ENCODE measurements at regions not wholly inside any gene's neighbourhood (a gene's known extent, or its start where the extent isn't known, plus 50 kb on each side); places are given as distances from the start of the nearest gene placed in this dataset.

GRCh38 chr21:36532769-36533467 lies 53.0 kb upstream of the CLDN14 start:
- no peak overlapping the region for H3K27ac Mint-ChIP-seq
- no peak for DNase-seq (ENCODE audit: low spot score, unreplicated experiment)
- peaks cover 5% of the 10 kb centered on the region for H3K27me3 Mint-ChIP-seq
- H3K4me3 Mint-ChIP-seq (ENCODE audit: low read depth) = no peak overlapping the region
- H3K36me3 Mint-ChIP-seq (ENCODE audit: insufficient read depth) = no peaks in the 10 kb centered on the region
- no peak for TF ChIP-seq CTCF (IDR thresholded peaks at IDR 0.05; ENCODE audit: unreplicated experiment)
- H3K4me1 Mint-ChIP-seq (ENCODE audit: low read depth) = peaks cover 5% of the 10 kb centered on the region
- no peaks in the 10 kb centered on the region for H3K9me3 Mint-ChIP-seq (ENCODE audit: low read depth)

DNA sequence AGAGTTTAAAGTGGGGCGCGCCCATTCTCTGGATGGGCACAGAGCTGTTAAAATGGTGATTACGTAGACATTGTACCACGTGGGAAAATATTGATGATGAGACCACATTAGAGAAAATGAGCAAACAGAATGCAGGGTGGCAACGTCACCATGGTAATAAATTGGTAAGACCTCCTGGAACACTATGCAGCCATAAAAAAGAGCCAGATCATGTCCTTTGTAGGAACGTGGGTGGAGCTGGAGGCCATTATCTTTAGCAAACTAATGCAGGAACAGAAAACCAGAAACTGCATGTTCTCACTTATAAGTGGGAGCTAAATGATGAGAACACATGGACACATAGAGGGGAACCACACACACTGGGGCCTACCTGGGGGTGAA lies 53.5 kb upstream of the CLDN14 start:
- no peak overlapping the region for H3K4me3 Mint-ChIP-seq (ENCODE audit: low read depth)
- no peak overlapping the region for H3K27ac Mint-ChIP-seq
- H3K36me3 Mint-ChIP-seq (ENCODE audit: insufficient read depth) = no peaks in the 10 kb centered on the region
- H3K9me3 Mint-ChIP-seq (ENCODE audit: low read depth) = no peaks in the 10 kb centered on the region
- no peak for DNase-seq (ENCODE audit: low spot score, unreplicated experiment)
- H3K27me3 Mint-ChIP-seq = peaks cover 5% of the 10 kb centered on the region
- peaks cover 5% of the 10 kb centered on the region for H3K4me1 Mint-ChIP-seq (ENCODE audit: low read depth)
- no peak for TF ChIP-seq CTCF (IDR thresholded peaks at IDR 0.05; ENCODE audit: unreplicated experiment)

DNA sequence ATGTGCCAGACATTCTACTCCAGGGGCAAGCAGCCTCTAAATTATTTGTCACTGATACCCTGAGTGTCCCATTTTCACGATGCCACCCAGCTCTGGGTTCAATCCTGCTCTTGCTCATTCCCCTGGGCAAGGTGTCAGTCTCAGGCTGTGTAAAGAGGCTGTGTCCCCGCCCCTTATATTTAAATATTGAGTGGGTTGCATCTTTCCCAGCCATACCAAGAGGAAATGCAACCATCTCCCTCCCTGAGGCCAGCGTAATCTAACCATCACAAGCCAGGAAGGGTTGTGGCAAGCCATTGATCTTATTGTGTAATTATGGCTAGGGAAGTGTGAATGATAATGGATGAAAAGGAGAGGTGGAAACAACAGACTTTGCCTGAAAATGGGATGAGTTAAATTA lies 54.7 kb upstream of the CLDN14 start:
- no peak overlapping the region for H3K4me3 Mint-ChIP-seq (ENCODE audit: low read depth)
- H3K4me1 Mint-ChIP-seq (ENCODE audit: low read depth) = peaks cover 5% of the 10 kb centered on the region
- no peak overlapping the region for H3K27ac Mint-ChIP-seq
- H3K36me3 Mint-ChIP-seq (ENCODE audit: insufficient read depth) = no peaks in the 10 kb centered on the region
- H3K27me3 Mint-ChIP-seq = peaks cover 3% of the 10 kb centered on the region
- H3K9me3 Mint-ChIP-seq (ENCODE audit: low read depth) = no peaks in the 10 kb centered on the region
- no peak for TF ChIP-seq CTCF (IDR thresholded peaks at IDR 0.05; ENCODE audit: unreplicated experiment)
- no peak for DNase-seq (ENCODE audit: low spot score, unreplicated experiment)

- Mint-ChIP-seq H3K27ac (no peak overlapping the region), H3K4me1 (ENCODE audit: low read depth) (no peaks in the 10 kb centered on the region), H3K4me3 (ENCODE audit: low read depth) (no peak overlapping the region), H3K9me3 (ENCODE audit: low read depth) (no peaks in the 10 kb centered on the region), H3K27me3 (peaks cover 3% of the 10 kb centered on the region), H3K36me3 (ENCODE audit: insufficient read depth) (no peaks in the 10 kb centered on the region)
- DNase-seq (ENCODE audit: low spot score, unreplicated experiment) = no peak
- no peak for TF ChIP-seq CTCF (IDR thresholded peaks at IDR 0.05; ENCODE audit: unreplicated experiment)
Measured at GRCh38 chr21:36535618-36536241, 55.8 kb upstream of the CLDN14 start.

DNA sequence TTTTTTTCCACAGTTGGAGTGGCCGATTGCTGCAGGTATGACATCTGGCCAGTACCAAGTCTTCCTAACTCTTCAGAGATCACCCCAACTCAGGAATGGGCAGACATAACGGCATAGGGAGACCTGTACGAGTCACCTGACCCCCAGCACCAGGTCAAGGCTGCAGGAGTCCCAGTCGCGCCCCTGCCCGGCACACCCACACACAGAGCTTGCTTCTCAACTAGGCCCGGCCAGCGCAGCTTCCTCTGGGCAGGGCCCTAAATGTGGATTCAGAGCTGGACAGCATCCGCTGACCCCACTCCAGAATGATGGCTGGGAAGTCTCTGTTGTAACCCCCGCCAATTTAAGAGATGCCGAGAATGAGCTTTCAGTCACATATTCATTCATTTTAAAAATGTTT lies 58.8 kb upstream of the CLDN14 start:
- peaks cover 22% of the 10 kb centered on the region for H3K27me3 Mint-ChIP-seq
- no peak for DNase-seq (ENCODE audit: low spot score, unreplicated experiment)
- H3K27ac Mint-ChIP-seq = no peak overlapping the region
- H3K4me1 Mint-ChIP-seq (ENCODE audit: low read depth) = peaks cover 2% of the 10 kb centered on the region
- no peak overlapping the region for H3K4me3 Mint-ChIP-seq (ENCODE audit: low read depth)
- H3K36me3 Mint-ChIP-seq (ENCODE audit: insufficient read depth) = no peaks in the 10 kb centered on the region
- H3K9me3 Mint-ChIP-seq (ENCODE audit: low read depth) = no peaks in the 10 kb centered on the region
- no peak for TF ChIP-seq CTCF (IDR thresholded peaks at IDR 0.05; ENCODE audit: unreplicated experiment)

Measured in progenitor cell of endocrine pancreas (in vitro differentiated cells).